ENCODE measurements at regions not wholly inside any gene's neighbourhood (a gene's known extent, or its start where the extent isn't known, plus 50 kb on each side); places are given as distances from the start of the nearest gene placed in this dataset.

GRCh38 chr21:23374155-23374554 is 2233.1 kb downstream of the MRPL39 start:
- no peak for TF ChIP-seq CTCF (conservative IDR thresholded peaks at IDR 0.05)
- H3K27ac ChIP-seq, result no peak overlapping the region

GRCh38 chr21:23356905-23357304 is 2250.4 kb downstream of the MRPL39 start:
- no peak for TF ChIP-seq CTCF (conservative IDR thresholded peaks at IDR 0.05)
- H3K27ac ChIP-seq, result no peak overlapping the region

GRCh38 chr21:23316190-23316589 is 2291.1 kb downstream of the MRPL39 start:
- no peak for TF ChIP-seq CTCF (conservative IDR thresholded peaks at IDR 0.05)
- H3K27ac ChIP-seq, result no peak overlapping the region

GRCh38 chr21:23308741-23309140 is 2298.5 kb downstream of the MRPL39 start:
- H3K27ac ChIP-seq, result no peak overlapping the region
- no peak for TF ChIP-seq CTCF (conservative IDR thresholded peaks at IDR 0.05)

GRCh38 chr21:23307065-23307464 is 2300.2 kb downstream of the MRPL39 start:
- no peak overlapping the region for H3K27ac ChIP-seq
- no peak for TF ChIP-seq CTCF (conservative IDR thresholded peaks at IDR 0.05)

- no peak for TF ChIP-seq CTCF (conservative IDR thresholded peaks at IDR 0.05)
- H3K27ac ChIP-seq, result no peak overlapping the region
Observed at GRCh38 chr21:23292292-23292691, 2294.1 kb downstream of the NCAM2 start.

- TF ChIP-seq CTCF (conservative IDR thresholded peaks at IDR 0.05), result no peak
- no peak overlapping the region for H3K27ac ChIP-seq
Observed at GRCh38 chr21:23281917-23282316, 2283.7 kb downstream of the NCAM2 start.

GRCh38 chr21:23249760-23250159 is 2251.6 kb downstream of the NCAM2 start:
- TF ChIP-seq CTCF (conservative IDR thresholded peaks at IDR 0.05), result no peak
- H3K27ac ChIP-seq, result no peak overlapping the region

Data from VCaP (cell line).